Hypothalamus (tissue), 51 donors: ENCODE measurements at regions not wholly inside any gene's neighbourhood (a gene's known extent, or its start where the extent isn't known, plus 50 kb on each side); places are given as distances from the start of the nearest gene placed in this dataset.

Experiments used
- DNase-seq, 51 donors: peaks; one replicate each; lab custom pipeline; 2025; lab: John Stamatoyannopoulos, UW

DNA sequence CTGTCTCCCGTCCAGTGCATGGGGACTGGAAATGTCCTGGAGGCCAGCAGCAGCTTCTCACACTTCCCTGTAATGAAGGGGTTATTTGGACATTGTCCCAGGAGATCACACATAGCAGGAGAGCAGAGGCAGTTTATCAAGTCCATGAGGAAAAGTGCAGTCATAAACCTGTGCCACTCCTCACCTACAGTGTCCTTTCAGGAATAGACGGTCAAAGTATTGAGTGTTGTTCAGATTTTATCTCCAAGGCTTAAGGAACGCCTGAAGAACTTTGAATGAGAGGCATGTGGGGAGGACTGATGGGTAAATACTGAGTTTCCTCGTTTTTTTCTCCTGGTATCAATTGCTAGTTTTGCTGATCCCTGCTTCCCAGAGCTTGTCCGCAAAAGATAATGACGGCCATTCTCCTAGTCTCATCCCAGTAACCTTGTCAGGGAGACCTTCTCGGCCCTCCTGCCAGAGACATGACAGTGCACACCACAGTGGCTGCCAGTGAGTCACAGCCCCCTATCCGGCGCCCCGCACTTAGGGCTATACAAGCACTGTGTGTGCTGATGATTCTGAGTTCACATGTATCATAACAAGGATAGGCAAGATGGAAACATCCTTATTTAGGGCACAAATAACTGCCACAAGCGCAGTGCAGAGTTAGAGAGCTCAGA lies 495.5 kb upstream of the MGMT start:
- no peak for DNase-seq

DNA sequence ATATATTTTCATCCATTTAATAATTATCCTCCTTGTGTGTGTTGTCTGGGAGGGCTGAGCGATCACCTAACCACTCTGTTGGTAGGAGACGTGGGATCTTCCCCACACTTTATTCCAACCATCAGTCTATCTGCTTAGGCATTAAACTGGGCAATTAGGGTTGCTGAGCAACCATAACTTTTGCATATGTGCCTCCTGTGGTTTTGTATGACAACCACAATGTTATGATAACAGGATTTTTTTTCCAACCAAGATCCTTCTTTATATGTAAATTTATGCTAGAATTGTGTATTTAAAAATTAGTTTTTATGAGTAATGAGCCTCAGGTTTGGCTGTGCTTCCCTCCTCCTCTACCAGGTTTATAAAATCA lies 495.0 kb upstream of the MGMT start:
- DNase-seq = no peak

DNA sequence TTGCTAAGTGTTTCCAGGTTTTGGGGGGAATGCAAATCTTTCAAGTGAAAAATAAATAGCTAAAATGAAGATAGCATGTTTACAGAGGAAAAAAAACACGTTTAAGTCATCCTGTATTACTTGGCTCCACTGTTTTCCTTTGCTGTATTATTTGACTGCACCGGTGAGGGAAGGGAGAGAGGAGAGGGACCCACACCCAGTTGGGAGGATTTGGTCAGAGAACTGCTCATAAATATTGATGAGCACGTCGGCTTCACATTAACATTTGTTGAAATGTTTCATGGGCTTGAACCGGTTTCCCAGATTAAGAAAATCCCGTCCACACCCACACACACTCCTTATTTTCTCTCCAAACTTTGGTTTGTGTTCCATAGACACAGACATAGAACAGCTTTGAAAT lies 493.8 kb upstream of the MGMT start:
- DNase-seq = no peak

DNA sequence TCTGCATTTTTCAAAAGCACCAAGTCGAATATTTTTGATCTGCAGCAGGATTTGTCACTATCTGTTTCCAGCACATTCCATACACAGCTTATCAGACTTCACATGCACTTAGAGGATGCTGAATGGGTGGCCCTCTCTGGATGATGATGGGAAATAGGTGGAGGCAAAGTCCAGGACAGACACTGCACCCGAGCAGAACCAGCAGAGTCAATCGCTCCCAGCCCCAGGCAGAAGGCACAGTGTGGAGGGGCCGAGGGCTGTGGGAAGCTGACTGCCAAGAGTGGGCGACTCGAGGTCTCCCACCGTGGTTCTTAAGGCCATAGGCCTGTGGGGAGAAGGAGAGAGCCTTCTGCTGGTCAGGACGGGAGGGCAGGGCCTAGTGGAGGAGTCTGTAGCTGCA lies 490.2 kb upstream of the MGMT start:
- no peak for DNase-seq

DNA sequence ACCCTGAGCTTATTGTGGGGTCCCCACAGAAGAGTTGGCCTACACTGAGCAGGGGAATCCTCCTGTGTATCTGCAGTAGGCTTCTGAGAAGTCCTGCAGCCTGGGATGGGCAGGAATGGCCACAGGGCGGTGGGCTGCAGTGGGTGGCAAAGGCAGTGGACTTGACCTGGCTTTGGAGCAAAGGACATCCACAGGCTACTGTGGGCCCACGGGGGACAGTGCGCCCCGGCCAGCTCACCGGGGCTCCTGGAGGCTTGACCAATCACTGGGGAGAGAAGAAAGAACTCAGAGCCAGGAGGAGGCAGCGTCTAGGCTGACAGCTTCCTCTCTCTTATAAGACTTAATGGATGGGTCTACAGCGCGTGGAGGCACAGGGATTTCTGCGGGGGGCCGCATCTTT lies 488.8 kb upstream of the MGMT start:
- no peak for DNase-seq

DNA sequence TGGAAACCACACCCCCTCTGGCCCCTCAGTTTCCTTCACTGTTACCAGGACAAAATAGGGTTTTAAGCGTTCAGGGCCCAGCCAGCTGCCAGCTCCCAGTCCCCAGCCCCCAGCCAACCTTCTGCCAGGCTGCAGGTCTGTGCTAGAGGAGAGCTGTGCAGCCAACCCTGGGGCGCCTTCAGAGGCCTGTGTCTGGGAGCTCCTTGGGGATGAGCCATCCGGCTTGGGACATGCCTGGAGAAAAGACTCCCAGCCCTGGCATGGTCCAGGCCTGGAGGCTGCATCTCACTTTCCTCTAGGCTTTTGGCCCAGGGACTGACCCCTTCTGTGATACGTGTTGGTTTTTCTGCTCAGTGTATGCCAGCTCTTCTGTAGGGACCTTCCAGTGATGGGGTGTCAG lies 487.6 kb upstream of the MGMT start:
- DNase-seq = no peak

DNA sequence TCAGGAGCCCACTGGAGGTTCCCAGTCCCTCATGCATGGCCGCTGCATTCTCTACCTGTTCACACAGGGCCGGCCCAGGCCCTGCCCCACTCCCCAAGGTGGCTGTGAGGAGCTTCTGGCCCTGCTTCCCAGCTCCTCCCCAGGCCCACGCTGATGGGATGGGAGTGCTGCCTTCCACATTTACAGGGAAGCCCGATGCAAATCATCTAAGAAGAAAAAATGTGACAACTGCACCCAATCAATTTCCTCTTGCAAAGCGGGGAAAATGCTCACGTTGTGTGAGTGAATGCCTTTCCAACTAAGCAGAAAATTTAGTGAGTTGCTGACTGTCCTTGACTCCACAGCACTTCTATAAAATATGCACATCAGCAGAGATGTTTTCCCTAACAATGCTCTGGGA lies 485.8 kb upstream of the MGMT start:
- no peak for DNase-seq

DNA sequence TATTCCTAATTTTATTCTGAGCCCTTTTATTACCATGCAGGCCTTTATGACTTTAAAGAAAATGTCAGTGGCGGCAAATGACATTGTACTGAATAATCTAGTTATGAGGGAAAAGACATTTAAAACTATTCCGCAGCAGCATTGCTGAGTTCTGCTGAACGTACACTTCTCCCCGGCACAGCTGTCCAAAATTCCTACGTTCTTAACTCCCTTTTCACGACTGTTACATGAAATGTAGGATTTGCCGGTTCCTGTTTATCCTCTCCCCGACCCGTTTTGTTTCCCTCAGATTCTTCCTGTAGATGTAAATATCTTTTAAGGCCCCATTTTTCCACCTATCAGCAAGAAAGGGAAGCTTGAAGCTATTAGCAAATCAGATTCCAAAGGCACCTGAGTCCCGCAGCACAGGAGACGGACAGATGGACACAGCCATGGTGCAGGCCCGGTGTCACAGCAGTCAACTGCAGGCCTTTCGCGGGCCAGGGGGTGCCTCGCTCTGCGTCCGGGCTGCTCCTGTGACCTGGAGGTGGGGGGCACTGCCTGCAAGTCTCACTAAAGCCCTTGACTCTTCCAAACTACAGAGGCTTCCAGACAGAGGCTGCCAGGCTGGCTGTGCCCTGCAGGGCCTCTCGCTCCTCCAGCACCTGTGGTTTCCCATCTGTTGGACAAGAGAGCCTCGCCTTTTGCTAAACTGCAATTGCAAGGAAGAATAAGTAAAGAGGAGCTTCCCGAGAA lies 485.0 kb upstream of the MGMT start:
- no peak for DNase-seq

DNA sequence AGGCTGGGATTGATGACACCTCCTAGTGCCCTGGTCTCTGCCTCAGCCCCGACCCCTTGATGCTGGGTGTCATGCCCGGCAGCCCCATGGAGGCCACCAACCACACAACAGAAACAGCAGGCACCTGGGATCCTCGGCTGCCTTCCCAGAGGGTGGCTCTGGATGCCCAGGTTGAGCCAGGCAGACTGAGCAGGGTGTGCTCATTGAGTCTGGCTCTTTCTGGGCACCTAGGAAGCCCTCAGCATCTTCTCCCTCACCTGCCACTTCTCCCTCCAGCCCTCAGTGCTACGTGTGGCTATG lies 484.5 kb upstream of the MGMT start:
- no peak for DNase-seq

DNA sequence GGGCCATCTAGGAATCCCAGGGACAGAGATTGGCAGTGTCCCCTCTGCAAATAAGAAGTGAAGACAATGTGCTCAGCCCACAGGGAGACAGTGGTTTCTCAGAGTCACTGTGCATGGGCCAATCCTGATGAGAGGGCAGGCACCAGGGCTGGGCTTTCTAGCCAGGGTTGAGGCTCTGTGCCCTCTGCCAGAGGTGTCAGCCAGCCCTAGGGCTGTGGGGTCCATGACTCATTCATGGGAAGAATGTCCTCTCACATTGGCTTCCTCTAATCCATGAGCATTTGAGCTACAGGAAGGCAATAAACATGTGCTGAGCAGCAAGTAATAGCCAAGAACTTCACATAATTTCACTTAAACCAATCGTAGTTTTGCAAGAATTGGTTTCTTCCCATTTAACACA lies 482.0 kb upstream of the MGMT start:
- DNase-seq = no peak

DNA sequence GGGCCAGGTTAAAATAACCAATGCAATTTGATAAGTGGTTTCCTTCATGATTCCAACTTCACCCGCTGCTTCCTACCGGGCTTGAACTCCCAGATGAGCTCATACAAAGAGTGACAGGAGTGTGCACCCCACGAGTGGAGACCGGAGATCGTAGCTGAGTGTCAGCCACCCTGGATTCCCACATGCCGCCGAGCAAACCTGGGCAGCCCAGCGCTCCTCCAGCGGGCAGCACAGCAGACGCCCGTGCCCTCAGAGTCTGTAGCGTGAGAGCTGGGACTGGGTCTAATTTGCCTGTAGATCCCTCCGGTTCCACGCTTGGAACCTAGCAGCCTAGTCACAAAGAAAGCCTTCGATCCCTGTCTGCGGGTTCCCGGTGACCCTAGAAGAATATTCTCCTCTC lies 476.1 kb upstream of the MGMT start:
- DNase-seq = no peak

DNA sequence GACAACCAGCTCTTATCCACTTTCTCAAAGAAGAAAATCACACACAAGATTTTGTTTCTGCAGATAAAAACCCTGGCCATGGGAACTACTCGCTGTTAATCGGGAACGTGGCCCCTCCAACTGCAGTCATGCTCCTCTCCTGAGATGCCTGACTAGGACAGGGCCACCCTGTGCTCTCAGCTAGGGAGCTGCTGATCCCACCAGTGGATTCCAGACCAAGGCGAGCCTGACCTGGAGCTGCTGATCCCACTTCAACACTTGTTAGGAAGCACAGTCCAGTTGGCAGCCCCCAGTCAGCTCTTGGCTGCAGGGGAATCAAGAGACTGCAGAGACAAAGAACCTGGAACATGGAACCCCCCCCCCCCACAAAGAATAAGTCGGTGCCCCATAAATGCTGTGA lies 474.3 kb upstream of the MGMT start:
- DNase-seq = no peak

DNA sequence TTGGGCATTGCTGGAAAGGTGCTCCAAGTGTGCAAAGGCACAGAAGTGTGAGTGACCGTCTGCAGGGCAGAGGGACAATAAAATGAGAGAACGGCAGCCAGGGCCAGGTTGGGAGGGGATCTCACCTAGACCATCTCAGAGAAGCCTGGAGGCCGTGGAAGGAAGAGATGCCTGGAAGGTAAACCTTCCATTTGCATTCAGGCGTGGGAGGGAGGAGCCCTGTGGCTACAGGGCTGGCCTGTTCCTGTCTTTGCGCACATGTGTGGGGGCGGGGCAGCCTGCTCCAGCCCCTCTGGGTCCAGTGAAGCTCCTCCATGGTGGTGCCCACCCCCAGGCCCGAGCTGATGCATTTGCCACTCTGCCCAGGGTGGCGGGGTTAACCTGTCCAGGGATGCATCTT lies 473.6 kb upstream of the MGMT start:
- no peak for DNase-seq

DNA sequence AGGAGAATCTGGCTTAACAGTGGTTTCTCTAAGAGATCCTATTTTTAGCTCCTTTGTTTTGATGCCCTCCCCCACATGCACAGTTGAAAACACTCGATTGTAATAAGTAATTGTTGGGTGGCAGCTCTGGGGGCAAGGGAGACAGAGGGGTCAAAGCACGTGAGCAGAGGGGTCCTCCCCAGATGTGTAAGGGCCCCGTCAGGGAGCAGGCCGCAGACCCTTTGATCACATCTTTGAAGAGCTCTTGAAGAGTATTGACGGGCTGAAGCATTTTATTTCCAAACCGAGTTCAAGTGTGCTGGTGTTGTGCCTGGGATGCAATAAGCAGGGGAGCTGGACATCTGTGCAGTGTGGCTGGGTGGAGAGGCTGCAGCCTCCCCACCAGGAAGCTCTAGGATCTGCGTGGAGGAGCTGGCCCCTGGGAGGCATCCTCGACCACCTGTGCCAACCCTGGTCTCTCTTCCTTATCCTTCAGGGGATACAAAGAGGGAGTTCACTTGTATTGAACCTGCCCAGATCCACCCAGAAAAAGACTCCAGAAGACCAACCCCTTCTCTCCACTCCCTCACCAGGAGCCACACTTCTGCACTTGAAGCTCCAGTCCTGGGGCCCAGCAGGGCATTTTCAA lies 473.0 kb upstream of the MGMT start:
- DNase-seq = no peak

DNA sequence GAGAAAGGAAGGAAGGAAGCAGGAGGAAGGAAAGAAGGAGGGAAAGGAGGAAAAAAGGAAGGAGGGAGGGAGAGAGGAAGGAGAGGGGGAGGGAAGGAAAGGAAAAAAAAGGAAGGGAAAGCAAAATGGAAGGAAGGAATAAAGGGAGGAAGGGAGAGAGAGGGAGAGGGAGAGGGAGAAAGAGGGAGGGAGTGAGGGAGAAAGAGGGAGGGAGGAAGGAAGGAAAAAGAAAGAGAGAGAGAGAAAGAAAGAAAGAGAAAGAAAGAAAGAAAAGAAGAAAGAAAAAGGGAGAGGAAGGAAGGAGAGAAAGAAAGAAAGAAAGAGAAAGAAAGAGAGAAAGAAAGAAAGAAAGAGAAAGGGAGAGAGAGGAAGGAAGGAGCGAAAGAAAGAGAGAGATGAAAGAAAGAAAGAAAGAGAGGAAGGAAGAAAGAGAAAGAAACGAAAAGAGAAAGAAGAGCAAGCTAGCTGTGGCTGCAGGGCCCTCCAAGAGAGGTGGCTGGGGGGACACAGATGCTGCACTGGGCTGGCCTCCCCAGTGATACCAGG lies 472.4 kb upstream of the MGMT start:
- no peak for DNase-seq

DNA sequence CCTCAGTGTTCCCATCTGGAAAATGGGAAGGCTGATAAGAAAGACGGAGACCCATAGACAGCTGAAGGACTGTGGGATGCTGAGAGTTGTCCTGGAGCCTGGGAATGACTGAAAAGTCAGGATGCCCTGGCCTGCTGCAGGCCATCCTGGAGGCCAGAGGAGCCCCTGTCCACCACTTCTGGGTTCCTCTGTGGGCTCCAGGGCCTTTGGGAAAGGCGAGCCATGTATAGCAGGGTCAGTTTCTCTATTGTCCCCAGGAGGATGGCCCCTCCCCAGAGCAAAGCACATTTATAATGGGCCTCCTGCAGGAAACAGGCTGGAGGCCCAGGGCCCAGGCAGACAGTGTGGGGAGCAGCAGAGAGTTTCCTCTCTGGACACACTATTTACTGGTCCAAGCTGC lies 471.4 kb upstream of the MGMT start:
- no peak for DNase-seq

DNA sequence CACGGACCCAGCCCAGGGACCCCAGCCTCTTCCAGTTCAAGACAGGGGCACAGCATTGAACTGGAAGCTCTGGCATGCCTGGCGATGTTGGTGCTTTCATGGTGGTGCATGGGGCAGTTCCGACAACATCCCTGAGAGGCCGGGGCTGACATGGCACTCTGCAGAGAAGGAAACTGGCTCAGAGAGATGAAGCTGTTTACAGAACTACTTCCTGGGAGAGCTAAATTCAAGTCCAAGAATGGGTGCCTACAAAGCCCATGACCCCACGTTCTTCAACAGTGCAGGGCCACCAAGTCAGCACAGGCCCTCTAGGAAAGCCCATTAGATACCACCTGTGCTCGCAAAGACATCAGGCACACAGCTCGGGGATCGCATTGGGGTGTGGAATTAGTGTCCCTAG lies 470.9 kb upstream of the MGMT start:
- no peak for DNase-seq

DNA sequence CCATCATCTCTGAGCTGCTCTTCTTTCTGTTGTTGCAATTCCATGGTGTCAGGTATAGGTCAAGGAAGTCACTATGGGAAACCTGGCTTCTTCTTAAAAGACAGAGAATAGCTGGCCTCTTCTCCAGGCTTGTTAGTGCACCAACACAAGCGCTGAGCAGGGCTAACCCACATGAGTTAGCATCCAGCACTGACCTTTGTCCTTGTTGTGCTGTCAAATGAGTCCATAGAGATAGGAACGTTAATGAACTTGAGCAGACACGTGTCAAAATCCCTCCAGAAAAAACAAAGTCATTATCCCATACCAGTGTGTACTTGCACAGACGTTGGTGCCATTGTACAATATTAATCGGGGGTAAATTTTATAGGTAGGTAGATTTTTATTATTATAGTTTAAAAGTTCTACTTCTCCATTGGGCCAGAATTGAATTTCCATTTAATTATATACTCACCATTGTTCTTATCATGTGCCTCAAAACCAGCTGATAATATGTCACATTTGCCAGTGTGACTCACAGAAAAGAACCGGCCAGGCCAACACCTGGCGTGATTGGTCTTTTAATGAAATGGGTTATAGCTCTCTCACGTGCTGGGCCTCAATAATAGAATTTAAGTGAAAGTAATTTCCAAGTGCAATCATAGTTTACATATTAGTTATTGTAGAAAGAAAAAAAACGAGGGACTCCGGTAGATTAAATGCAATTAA lies 468.8 kb upstream of the MGMT start:
- no peak for DNase-seq

DNA sequence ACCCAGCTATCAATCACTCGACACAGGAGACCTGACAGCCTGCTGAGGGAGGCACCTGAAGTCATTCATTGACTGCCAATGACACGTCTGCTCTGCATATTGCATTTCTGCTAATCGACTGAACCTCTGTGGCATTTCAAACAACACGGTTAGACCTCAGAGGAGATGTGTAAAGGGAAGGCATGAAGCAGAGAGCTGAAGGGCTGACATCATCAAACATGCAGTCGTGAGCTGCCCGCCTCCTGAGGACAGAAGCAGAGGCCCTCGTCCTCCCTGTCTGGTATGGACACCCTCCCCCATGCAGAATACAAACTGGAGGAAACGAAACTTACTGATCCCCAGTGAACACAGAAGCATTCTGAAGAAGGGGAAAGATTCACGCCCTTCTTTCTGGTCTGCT lies 462.6 kb upstream of the MGMT start:
- DNase-seq = no peak

DNA sequence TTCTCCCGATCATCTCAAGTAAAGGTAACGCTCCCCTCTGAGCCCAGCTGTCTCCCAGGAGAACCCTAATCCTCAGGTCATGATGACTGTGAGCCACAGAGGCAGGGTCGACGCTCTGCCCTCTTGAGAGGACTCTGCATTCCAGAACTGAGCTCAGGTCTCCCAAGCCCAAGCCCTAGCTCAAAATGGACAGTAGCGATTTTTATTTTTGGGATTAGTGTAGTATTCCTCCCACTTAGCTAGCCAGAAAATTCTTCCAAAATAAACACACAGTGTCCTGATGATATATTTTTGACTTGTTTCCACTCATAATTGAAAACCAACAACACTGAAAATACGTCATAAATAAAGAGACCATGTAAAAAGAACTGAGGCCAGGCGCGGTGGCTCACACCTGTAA lies 462.0 kb upstream of the MGMT start:
- no peak for DNase-seq

DNA sequence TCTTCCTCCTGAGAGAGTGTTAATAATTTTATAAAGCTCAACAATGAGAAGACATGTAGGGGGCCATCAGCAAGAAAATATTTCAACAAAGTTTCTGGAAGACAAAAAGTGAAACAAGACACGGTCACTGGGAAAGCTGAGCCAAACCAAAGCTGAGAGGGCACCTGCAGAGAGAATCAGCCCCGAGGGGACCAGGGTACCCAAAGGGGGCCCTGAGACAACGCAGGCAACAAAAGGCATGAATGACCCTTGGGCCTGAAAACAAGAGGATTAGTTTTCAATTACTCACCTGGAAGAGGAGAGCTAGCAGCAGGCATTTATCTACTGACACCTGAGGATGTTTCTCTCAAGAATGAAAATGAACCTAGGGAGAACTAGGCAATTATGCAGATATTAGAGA lies 461.2 kb upstream of the MGMT start:
- DNase-seq = no peak

DNA sequence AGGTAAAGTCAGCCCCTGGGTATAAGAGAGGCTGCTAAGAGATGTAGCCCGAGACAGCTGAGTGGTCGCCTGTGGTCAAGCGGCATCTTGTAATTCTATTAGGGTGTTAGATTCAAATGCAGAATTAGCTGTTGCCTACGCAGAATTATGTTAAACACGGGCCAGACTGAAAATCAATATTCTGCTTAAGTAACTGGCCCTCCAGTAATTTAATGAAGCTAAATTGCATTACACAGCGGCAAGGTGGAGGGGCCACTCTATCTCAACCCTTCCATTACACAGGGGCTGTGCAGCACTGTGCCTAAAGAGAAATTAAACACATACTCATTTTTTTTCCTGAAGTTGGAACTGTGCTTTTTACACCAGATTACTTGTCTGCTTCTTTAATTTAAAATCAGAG lies 448.5 kb upstream of the MGMT start:
- DNase-seq = no peak
